ENCODE measurements at regions not wholly inside any gene's neighbourhood (a gene's known extent, or its start where the extent isn't known, plus 50 kb on each side); places are given as distances from the start of the nearest gene placed in this dataset.
"Not testable (repeated sequence)": the region's sequence is repeated elsewhere in the genome, so short reads cannot be mapped to it uniquely, and the experiment has no call there.

DNA sequence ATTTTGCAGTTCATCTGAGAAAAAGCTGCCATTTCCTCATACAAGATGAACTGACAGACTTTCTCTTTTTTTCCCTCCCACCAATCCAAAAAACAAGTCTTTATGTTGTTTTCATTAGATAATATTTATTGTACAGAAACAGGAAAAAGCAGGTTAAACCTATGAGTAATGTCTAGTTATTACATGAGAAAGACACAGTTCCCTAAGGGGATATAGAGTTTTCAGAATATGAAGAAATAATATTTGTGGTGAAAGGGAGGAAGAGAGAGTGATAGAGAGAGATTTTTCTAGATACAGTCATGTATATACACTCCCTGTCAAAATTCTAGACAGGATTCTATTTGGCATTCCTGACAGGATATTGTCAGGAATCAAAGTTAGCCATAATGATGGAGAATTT lies 392.4 kb downstream of the BMP2 start:
- no peak for DNase-seq

DNA sequence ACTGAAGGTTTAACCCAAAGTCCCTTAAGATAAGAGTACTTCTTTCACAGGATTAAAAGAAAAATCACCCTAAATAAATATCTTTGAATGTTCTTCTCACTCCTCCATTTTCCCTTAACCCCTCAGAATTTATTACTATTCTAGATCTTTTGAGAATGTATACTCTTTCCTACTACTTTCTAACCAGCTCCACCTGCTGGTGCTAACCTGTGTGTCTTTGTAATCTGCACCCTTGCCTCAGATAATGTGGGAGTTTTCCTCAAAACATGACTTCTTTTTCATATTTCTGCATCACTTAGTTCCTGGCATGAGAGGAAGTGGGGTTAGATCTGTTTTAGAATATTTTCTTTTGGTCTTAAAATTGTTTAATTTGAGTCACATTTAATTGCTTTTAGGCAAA lies 394.2 kb downstream of the BMP2 start:
- no peak for DNase-seq

DNA sequence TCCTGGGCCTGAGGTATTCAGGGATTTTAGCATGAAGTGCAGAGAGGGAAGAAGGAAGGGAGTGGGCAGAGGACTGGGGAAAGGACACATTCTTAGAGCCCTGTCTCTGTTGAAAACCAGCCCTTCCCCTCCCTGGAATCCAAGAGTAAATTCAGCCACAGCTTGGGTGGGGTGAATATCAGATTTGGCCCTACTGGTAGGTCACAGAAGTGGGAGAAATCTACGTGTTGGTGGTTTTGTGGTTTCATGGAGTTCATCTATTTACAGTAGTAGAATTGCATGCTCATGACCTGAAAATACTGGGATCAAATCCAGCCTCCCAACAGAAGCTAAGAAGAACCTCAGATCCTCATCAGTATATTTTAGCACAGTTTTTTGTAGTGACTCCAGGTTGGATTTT lies 404.4 kb downstream of the BMP2 start:
- DNase-seq = no peak

DNA sequence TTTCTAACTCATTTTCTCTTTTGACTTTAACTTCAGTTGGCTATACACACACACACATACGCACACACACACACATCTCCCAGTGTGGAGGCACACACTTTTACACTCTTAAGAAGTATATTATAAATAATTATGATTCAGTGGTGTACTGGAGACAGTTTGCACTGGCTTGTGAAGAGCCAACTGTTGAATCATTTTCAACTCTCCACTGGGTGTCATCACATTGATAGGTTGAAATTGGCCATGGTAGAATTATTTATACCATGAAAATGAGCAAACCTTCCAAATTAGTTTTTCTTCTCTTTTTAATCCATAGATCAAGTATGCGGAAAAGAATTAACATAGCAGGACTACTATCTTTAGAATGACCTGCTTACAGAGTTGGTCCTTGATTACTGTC lies 407.1 kb downstream of the BMP2 start:
- no peak for DNase-seq

DNA sequence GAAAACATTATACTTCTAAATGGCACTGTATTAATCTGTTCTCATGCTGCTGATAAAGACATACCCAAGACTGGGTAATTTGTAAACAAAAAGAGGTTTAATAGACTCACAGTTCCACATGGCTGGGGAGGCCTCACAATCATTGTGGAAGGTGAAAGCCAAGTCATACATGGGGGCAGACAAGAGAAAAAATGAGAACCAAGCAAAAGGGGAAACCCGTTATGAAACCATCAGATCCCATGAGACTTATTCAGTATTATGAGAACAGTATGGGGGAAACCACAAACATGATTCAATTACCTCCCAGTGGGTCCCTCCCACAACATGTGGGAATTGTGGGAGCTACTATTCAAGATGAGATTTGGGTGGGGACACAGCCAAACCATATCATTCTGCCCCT lies 408.3 kb downstream of the BMP2 start:
- DNase-seq = not testable (repeated sequence)

DNA sequence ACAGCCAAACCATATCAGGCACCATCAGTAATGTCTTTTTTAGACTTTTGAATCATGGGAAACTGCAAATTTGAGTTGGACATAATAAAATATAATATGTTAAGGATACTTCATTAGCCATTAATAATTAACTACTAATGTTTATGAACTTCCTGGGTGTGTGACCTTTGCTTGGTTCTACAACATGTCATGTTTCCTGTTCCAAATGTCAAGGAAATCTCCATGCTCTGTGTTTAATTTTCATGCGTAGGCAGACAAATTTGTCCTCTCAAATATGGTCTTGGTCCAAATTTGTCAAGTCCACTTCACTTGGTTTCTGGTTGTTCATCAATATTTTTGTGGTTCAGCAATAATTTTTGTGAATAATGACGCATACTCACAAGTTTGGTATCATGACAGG lies 410.5 kb downstream of the BMP2 start:
- no peak for DNase-seq

DNA sequence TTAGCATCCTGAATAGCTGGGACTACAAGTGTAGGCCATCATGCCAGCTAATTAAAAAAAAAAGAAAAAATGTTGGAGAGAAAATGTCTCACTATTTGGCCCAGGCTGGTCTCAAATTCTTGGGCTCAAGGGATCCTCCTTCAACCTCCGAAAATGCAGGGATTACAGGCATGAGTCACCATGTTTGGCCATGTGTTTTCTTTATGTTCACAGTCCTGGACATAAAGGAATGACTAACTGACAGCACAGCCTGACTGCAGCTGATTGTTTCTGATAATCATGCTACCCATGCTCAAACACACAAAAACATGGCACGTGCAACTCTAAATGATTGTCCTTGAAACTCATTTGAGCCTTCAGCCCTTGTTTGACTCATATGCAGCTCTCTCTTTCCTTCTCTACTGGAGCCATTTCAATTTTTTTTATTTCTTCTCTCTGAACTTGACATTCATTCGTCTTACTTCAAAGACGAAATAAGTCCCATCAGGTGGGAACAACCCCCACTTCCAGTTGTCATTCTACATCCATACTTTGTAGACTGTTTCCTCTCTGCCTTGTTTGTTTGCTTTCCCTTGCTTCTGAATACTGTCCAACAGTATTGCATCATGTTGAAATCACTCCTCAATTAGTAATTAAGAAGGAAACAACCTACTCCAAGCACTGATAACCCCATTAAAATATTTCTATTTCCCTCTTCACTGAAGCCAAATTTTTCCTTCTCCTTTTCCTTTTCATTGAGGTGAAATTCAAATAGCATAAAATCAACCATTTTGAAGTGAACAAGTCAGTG lies 413.0 kb downstream of the BMP2 start:
- DNase-seq = no peak

DNA sequence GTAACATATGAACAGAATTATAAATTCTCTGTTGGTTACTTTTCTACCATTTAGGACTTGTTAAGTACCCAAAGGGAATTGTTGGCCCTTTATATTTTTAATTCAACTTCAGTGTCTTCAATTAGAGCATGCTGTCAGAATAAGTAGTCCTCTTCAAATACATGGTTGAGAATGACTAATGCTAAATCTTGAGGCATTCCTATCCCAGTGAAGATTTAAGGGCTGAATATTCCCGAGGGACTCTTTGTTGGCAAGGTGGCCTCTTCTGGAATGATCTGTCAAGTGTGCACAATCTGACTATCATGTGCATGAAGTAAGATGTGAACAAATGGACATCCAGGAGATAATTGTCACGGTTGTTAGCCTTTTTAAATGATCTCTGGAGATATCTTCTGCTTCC lies 421.7 kb downstream of the BMP2 start:
- DNase-seq = no peak

DNA sequence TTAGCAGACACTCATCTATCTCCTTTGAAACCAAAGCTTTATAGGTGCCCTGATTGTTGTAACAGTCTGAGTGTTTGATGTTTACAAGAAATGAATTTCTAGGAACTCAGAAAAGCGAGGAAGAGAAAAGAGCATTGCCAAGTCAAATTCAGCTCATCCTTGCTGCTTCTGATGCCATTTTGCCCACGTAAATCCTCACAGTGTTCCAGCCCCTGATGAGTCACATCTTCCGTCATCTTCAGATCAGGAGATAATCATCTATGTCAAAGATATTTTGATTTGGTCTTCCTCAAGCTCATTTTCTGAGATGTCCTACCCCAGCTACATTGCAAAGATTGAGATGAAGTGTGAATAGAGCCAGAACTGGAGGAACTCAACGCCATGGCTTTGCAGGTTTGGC lies 426.2 kb downstream of the BMP2 start:
- no peak for DNase-seq

DNA sequence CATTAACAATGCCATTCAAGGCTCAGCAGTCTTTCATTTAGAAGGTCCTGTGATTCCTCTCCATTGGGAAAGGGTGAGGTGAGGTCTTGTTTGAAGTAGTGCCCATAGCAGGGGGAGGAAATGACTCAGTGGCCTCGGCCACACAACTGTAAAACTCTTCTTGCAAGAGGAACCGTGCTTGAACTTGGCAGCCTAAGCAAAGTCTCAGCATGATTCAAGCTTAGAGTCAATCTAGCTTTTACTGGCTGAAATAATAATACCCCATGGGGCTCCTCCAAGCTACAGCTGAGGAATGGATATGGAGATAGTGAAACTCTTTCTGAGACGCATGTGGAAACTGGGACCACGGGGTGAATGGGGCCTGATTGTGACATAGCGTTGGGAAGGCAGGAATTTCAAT lies 428.2 kb downstream of the BMP2 start:
- DNase-seq = no peak

DNA sequence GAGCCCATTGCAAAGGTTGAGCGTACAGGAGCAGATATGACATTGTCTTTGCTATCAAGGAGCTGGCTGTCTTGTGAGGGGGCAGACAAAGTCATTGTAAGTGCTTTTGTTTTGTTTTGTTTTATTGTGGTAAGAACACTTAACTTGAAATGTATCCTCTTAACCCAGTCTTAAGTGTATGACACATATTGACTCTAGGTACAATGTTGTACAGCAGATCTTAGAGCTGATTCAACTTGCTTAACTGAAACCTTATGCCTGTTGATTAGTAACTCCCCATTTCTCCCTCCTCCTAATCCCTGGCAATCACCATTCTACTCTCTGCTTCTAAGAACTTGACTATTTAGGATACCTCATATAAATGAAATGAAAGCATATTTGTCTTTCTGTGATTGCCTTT lies 429.0 kb downstream of the BMP2 start:
- DNase-seq = no peak

DNA sequence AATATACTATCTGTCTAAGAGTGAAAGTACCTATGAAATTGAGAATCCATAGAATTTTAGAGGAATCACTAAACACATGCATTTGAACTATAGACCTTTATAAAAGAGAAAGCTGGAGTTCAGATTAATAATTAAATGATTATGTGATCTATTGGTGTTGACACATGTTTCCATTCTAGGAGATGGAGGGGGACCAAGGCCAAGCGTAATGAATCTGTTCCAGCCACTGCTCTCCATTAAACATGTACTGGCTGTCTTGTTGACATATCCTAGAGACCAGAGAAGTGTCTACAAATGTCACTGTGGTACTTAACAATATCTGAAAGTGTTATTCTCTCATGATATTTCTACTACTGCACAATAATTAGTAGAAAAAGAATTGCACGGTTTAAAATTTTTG lies 432.4 kb downstream of the BMP2 start:
- no peak for DNase-seq

DNA sequence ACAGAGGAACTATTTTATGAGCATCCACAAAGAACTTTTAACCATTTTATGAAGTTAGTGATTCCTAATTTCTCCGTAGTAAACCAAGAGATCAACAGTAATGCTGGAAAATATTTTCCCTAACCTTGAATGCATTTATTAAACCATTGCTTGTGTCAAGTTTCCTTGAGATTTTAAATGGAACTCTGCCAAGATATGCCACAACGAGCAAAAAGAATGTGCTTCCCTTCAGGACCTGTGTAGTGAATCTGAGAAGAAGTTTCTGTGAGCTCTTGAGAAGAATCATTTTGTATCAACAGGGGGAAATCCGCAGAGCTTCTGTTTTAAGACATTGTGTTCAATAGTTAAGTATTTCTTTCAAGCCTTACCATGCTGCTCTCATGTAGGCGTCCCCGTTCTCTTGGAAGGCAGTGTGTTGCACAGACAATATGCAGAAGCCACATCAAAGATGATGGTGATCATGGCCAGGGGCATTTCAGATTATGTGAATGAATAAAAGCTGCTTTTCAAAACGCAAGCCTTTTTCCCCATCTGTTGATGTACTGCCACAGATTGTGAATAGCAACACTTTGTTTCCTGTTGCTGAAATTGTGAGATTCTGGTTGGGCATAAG lies 439.8 kb downstream of the BMP2 start:
- DNase-seq = no peak

DNA sequence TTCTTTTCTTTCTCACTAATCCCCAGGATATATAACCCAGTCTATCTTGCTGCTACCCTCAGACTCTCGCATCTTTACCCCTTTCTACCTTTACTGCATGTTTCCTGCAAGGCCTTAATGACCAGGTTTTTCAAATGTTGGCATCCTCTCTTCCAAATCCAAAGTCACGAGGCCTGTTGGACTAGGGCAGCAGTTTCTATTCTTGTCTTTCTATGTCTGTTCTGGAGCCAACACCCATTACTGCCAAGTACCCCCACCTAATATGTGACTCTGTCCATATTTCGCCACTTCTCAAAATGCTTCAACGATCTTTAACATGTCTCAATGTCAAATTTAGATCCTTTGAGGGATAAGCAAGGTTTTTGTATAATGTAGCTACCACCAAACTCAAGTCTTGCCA lies 443.4 kb downstream of the BMP2 start:
- DNase-seq = no peak

DNA sequence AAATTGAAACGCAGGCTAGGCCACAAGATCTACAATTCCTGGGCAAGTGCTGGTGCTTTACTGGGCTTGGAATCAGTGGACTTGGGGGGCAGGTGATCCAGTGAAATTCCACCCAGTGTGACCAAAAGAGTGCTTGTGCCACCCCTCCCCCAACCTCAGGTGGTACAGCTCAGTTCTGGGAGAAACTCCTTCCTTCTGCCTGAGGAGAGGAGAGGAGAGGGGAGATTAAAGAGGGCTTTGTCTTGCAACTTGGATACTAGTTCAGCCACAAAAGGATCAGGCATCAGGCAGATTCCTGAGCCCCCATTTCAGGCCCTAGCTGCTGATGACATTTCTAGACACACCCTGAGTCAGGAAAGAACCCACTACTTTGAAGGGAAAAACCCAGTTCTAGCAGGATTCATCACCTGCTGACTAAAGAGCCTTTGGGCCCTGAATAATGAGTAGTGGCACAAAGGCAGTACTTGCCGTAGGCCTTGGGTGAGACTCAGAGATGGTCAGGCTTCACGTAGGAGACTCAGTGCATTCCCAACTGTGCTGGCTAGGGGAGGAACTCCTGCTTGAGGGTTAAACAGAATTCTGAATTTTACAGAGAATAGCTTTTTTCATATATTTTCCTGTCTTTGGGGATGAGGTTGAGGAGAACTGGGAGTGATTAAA lies 446.7 kb downstream of the BMP2 start:
- no peak for DNase-seq

DNA sequence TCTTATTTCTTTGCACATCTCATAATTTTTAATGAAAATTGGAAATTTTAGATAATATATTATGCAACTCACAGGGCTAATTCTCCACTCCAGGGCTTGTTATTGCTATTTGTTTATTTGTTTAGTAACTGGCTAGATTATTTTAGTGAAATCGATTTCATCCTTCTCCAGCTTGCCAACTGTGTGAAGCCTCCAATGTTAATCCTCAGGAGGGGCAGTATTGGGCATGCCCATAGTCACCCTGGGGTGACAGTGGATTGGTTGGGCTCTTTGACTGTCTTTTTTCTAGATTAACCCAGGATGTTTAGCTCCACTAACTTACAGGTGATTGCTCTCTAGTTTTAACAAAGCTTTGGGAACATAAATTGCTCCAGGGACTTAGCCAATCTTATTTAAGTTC lies 450.1 kb downstream of the BMP2 start:
- DNase-seq = no peak

DNA sequence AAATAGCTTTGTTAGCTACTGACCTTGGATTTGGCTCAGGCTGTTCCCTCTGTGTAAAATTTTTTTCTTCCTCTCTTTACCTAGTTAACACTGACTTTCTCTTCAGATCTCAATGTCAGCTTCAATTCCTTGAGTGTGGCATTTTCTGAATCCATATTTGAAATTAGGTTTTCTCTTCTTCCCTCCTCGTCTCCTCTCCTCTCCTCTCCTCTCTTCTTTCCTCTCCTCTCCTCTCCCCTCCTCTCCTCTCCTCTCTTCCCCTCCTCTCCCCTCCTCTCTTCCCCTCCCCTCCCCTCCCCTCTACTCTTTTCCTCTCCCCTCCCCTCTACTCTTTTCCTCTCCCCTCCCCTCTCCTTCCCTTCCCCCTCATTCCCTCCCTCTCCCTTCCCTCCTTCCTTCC lies 453.3 kb downstream of the BMP2 start:
- no peak for DNase-seq

DNA sequence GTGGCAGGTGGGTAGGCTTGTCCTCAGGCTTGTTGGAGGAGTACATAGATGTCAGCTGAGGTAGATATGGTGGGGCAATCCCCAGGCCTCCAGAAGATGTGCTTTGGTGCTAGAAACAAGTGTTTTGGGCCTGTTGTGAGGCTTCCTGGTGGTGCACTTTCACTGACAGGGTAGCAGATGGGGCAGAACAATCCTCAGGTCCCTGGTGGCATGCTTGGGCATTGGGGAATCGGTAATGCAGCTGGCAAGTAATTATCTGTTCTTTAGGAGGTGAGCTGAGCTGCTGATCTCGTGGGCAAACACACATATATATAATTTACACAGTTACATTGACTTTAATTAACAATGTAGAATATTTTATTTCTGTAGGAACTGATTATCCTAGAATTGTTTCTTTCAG lies 458.7 kb downstream of the BMP2 start:
- DNase-seq = no peak

DNA sequence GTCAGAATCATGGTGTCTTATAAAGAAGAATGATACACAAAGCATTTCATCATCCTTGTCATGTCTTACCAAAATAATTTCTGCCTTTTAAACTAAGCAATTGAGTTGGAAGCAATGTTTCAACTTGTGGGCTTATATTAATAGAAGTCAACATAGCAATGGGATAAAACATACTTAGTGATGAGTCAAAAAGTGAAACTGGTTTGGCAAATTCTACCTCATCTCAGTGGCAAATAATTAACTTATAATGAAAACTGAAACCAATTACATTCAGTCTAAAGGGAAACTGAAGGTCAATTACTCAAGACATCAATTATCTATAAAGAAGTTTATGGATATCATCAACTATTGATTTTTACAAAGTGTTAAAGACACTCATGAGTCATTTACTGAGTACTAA lies 463.8 kb downstream of the BMP2 start:
- DNase-seq = no peak

DNA sequence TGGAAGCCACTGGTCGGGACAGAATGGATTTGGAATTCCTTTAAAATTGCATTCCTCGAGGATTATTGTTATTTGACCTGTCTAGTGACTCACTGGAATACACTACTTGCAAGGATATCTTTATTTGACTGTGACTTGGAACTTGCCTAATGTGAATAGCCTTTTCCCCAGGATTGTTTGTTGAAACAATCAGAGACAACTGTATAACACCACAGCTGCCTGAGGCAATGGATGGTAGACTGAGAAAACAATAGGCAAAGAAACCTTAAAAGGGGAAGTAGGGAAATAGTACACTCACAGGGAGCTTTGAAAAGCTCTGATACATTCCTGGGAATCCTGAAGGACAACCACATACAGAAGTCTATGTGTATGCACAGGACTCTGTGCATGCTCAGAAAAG lies 465.3 kb downstream of the BMP2 start:
- no peak for DNase-seq

DNA sequence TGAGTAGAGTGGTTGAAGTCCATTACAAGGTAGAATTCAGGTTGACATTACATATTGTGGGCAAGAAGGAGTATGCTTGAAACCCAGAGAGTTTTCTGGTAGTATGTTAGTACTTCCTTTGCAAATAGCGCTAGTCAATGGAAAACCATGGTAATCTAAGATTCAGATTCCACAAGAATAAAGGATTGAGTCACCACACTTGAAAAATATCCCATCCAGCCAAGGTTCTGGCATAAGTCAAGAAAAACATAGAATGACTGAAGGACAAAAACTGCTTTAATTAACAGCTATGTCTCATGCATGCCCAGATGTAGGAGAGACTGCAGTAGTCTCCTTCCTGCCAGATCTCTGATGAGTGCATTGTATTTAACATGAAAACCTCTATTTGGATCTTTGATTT lies 469.8 kb downstream of the BMP2 start:
- no peak for DNase-seq

DNA sequence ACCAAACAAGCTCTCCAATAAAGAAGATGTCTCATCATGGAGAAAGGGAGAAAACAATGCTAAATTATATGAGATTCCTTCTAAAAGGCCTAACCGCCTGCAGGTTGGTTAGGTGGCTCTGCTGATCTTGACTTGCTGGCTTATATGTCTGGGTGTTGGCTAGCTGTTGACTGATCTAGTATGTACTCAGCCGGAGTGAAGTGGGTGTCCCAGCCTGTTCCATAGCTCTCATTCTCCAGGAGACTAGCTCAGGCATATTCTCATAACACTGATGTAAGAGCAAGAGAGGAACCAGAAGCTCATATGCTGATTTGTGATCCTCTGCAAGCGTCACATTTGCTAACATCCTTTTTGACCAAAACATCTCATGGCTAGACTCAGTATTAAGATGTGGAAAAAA lies 473.0 kb downstream of the BMP2 start:
- DNase-seq = no peak
